OCI-LY3 (cell line): ENCODE measurements at regions not wholly inside any gene's neighbourhood (a gene's known extent, or its start where the extent isn't known, plus 50 kb on each side); places are given as distances from the start of the nearest gene placed in this dataset.
"Not testable (repeated sequence)": the region's sequence is repeated elsewhere in the genome, so short reads cannot be mapped to it uniquely, and the experiment has no call there.

ENCODE experiments used
- H2AFZ ChIP-seq: fragments of 200-600, 300-600 bp; shearing (Covaris generic); 2 replicates; pipeline ENCODE4 v1.6.0; 2014; ENCODE audit warnings: antibody characterized with exemption, low read depth, low read length
- H3K27ac ChIP-seq: fragments of 200-600, 300-600 bp; sonication (generic); 2 replicates; pipeline ENCODE4 v1.5.1; 2014; ENCODE audit warnings: mild to moderate bottlenecking, low read length, moderate library complexity, mixed read lengths
- H3K27me3 ChIP-seq: fragments of 200-600, 300-600 bp; sonication (generic); 2 replicates; pipeline ENCODE4 v1.6.1; 2014; ENCODE audit warnings: low read depth, low read length, mixed read lengths
- H3K36me3 ChIP-seq: fragments of 200-600, 300-600 bp; sonication (generic); replicated peaks from 2 replicates; pipeline ENCODE3; 2014; ENCODE audit warnings: low read depth, low read length, mixed read lengths
- H3K4me1 ChIP-seq: fragments of 300-600, 200-600 bp; sonication (generic); 2 replicates; pipeline ENCODE4 v1.6.1; 2014; ENCODE audit warnings: low read length, mixed read lengths
- H3K4me2 ChIP-seq: fragments of 200-600, 300-600 bp; sonication (generic); 2 replicates; pipeline ENCODE4 v1.6.1; 2014; ENCODE audit warnings: low read length, mixed read lengths
- H3K4me3 ChIP-seq: fragments of 300-600, 200-600 bp; sonication (generic); 2 replicates; pipeline ENCODE4 v1.5.1; 2014; ENCODE audit warnings: antibody characterized with exemption, mild to moderate bottlenecking, low read length, moderate library complexity
- H3K79me2 ChIP-seq: fragments of 300-600, 200-600 bp; shearing (Covaris generic); 2 replicates; pipeline ENCODE4 v1.6.1; 2014; ENCODE audit warnings: mild to moderate bottlenecking, low read length, mixed read lengths
- H3K9ac ChIP-seq: fragments of 300-600, 200-600 bp; shearing (Covaris generic); 2 replicates; pipeline ENCODE4 v1.6.0; 2014; ENCODE audit warnings: mild to moderate bottlenecking, low read length, moderate library complexity
- H3K9me3 ChIP-seq: fragments of 200-600, 300-600 bp; shearing (Covaris generic); 2 replicates; pipeline ENCODE4 v1.6.1; 2014; ENCODE audit warnings: low read length, mixed read lengths; ENCODE audit not compliant: insufficient read depth
- H4K20me1 ChIP-seq: fragments of 200-600, 300-600 bp; sonication (generic); 2 replicates; pipeline ENCODE4 v1.6.1; 2016; ENCODE audit warnings: low read length, mixed read lengths; ENCODE audit not compliant: insufficient read depth
- CTCF ChIP-seq: fragments of 200-600, 300-600 bp; sonication (generic); IDR thresholded peaks from 2 replicates; pipeline ENCODE4 v1.5.1; 2014; ENCODE audit warnings: antibody characterized with exemption, low read length, low read depth
- EZH2phosphoT487 ChIP-seq: fragments of 200-600 bp; shearing (Covaris generic); IDR thresholded peaks from 2 replicates; pipeline ENCODE4 v1.6.1; 2018; ENCODE audit warnings: antibody characterized with exemption, mixed run types, low read depth

- Histone ChIP-seq H3K79me2 (no peaks in the 10 kb centered on the region), H3K27me3 (no peaks in the 10 kb centered on the region), H3K4me2 (no peak overlapping the region), H4K20me1 (no peaks in the 10 kb centered on the region), H2AFZ (no peak overlapping the region), H3K9me3 (no peaks in the 10 kb centered on the region), H3K9ac (no peak overlapping the region), H3K4me3 (no peak overlapping the region), H3K4me1 (peaks cover 11% of the 10 kb centered on the region), H3K27ac (no peak overlapping the region), H3K36me3 (no peaks in the 10 kb centered on the region)
- TF ChIP-seq EZH2phosphoT487 = no peak
- no peak for TF ChIP-seq CTCF
These were observed 119.6 kb upstream of the RANBP3L start for GRCh38 chr5:36421256-36421655.

- Histone ChIP-seq H2AFZ (no peak overlapping the region), H3K4me3 (no peak overlapping the region), H3K9ac (no peak overlapping the region), H3K27ac (no peak overlapping the region), H3K79me2 (no peaks in the 10 kb centered on the region), H3K27me3 (no peaks in the 10 kb centered on the region), H4K20me1 (no peaks in the 10 kb centered on the region), H3K9me3 (no peaks in the 10 kb centered on the region), H3K36me3 (no peaks in the 10 kb centered on the region), H3K4me2 (no peak overlapping the region), H3K4me1 (no peaks in the 10 kb centered on the region; the same call in 1 of the 2 replicates)
- TF ChIP-seq CTCF = no peak
- TF ChIP-seq EZH2phosphoT487 = no peak
These were observed 121.2 kb upstream of the RANBP3L start for GRCh38 chr5:36422952-36423351.

GRCh38 chr5:36423578-36424307, 122.0 kb upstream of the RANBP3L start:
- TF ChIP-seq EZH2phosphoT487 = no peak
- no peak for TF ChIP-seq CTCF
- no peaks in the 10 kb centered on the region for H3K4me1 ChIP-seq
- H3K9me3 ChIP-seq = no peaks in the 10 kb centered on the region
- H3K36me3 ChIP-seq = no peaks in the 10 kb centered on the region
- H2AFZ ChIP-seq = no peak overlapping the region
- H3K79me2 ChIP-seq = no peaks in the 10 kb centered on the region
- H3K4me3 ChIP-seq = no peak overlapping the region
- H3K27me3 ChIP-seq = no peaks in the 10 kb centered on the region
- no peak overlapping the region for H3K4me2 ChIP-seq
- H3K9ac ChIP-seq = no peak overlapping the region
- no peak overlapping the region for H3K27ac ChIP-seq
- H4K20me1 ChIP-seq = no peaks in the 10 kb centered on the region

GRCh38 chr5:36426070-36426469, 124.4 kb upstream of the RANBP3L start:
- H3K9ac ChIP-seq, H3K36me3 ChIP-seq, H3K9me3 ChIP-seq, H3K4me2 ChIP-seq, H3K4me3 ChIP-seq, H3K27ac ChIP-seq, H3K27me3 ChIP-seq, H3K4me1 ChIP-seq, H2AFZ ChIP-seq, H4K20me1 ChIP-seq, H3K79me2 ChIP-seq: not testable (repeated sequence)
